Naive B cell (primary cell): ENCODE measurements at regions not wholly inside any gene's neighbourhood (a gene's known extent, or its start where the extent isn't known, plus 50 kb on each side); places are given as distances from the start of the nearest gene placed in this dataset.
"Not testable (repeated sequence)": the region's sequence is repeated elsewhere in the genome, so short reads cannot be mapped to it uniquely, and the experiment has no call there.

Experiments used
- ATAC-seq, 2 donors: fragments of 150-1000 bp; cut with Tn5 transposase; 2 replicates each; pipeline ENCODE4 v1.10.0; 2021; ENCODE audit warnings: low read depth in 2 of 2, mild to moderate bottlenecking in 2 of 2, moderate library complexity in 2 of 2
- DNase-seq: peaks from one replicate; pipeline ENCODE4 v3.0.0; 2022
- H3K27ac Mint-ChIP-seq, 6 donors: one replicate each; pipeline ENCODE4 v1.8.0; 2020 to 2022; ENCODE audit warnings: mild to moderate bottlenecking in 6 of 6, mixed read lengths in 6 of 6, moderate library complexity in 5 of 6, inconsistent platforms in 2 of 6
- H3K27me3 Mint-ChIP-seq, 3 donors: one replicate each; pipeline ENCODE4 v1.8.0; 2021 to 2022; ENCODE audit warnings: mixed read lengths in 3 of 3, mild to moderate bottlenecking in 1 of 3
- H3K36me3 Mint-ChIP-seq, 2 donors: one replicate each; pipeline ENCODE4 v1.8.0; 2020 to 2022; ENCODE audit warnings: mixed read lengths in 2 of 2, inconsistent platforms in 1 of 2, mild to moderate bottlenecking in 1 of 2
- H3K4me1 Mint-ChIP-seq, 3 donors: one replicate each; pipeline ENCODE4 v1.8.0; 2020 to 2022; ENCODE audit warnings: mixed read lengths in 3 of 3, inconsistent platforms in 1 of 3, mild to moderate bottlenecking in 1 of 3, moderate library complexity in 1 of 3
- H3K4me3 Mint-ChIP-seq, 8 donors: one replicate each; pipeline ENCODE4 v1.8.0; 2020 to 2022; ENCODE audit warnings: mild to moderate bottlenecking in 8 of 8, mixed read lengths in 8 of 8, moderate library complexity in 8 of 8, inconsistent platforms in 2 of 8
- H3K9me3 Mint-ChIP-seq, 7 donors: one replicate each; pipeline ENCODE4 v1.8.0; 2020 to 2022; ENCODE audit warnings: mixed read lengths in 7 of 7, mild to moderate bottlenecking in 5 of 7, inconsistent platforms in 2 of 7, moderate library complexity in 1 of 7

DNA sequence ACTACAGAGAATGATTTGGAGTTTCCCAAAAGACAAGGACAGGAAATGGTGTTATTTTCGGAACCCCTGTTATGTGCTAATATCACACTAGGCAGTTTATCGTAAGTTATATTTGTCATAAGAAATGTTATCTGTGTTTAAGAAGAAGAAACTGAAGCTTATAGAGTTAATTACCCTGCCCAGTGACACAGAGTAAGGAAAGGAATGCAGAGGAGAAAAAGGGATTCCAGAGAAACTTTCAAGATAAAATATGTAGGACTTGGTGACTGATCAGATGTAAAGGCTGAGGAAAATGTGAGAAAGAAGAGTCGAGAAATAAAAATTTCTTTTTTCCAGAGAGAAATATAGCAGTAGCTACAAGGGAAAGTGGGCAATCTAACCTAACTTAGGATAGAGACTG lies 63.5 kb upstream of the ZNF746 start:
- H3K27ac Mint-ChIP-seq = peak overlapping the region in 3 of 6 donors; percentile 5 to 75 (median 44)
- DNase-seq = no peak
- H3K4me3 Mint-ChIP-seq = no peak overlapping the region
- H3K4me1 Mint-ChIP-seq = peaks cover 3 to 14% (median 6%) of the 10 kb centered on the region in 3 donors
- peaks cover 0 to 11% (median 8%) of the 10 kb centered on the region in 7 donors for H3K9me3 Mint-ChIP-seq
- no peak for ATAC-seq
- H3K27me3 Mint-ChIP-seq = no peaks in the 10 kb centered on the region
- peaks cover 34 to 36% of the 10 kb centered on the region in 2 donors for H3K36me3 Mint-ChIP-seq

- Mint-ChIP-seq H3K36me3 (peaks cover 29 to 30% of the 10 kb centered on the region in 2 donors), H3K4me3 (no peak overlapping the region), H3K27me3 (no peaks in the 10 kb centered on the region), H3K27ac (no peak overlapping the region), H3K9me3 (peaks cover 0 to 9% (median 4%) of the 10 kb centered on the region in 7 donors), H3K4me1 (peaks cover 0 to 14% (median 3%) of the 10 kb centered on the region in 3 donors)
- DNase-seq (no peak), ATAC-seq (no peak)
Measured at GRCh38 chr7:149559711-149560110, 62.1 kb upstream of the ZNF746 start.

DNA sequence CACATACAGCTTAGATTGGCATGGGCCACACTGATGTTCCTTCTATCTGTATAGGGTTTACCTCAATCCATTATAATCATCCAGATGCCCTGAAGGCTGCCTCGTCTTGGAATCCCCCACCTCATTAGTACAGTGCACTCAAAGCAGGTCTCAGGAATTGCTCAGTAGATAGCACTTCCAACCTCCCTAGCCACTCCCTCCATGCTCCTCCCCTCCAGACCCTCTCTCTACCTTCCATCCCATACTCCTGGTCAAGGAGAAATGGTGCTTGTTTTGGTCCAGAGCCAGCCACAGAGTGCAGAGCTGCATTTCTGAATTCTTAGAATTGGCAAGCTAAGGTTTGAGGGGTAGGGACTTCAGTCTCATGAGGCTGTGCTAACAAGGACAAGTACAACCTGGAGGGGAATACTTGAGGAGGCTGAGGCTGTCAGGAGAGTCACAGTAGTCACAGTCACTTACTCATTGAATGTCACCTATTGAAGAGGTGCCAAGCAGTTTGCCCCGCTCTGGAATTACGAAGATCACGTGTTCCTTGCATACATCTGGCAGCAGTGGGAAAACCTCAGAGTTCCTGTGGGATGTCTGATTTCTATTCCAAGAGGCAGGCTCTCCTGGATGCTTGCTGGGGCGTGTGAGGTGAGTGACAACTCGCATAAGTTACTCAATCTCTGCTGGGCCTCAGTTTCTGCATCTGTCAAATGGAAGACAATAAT lies 60.7 kb upstream of the ZNF746 start:
- H3K4me3 Mint-ChIP-seq = no peak overlapping the region
- H3K27ac Mint-ChIP-seq = no peak overlapping the region
- peaks cover 17 to 20% of the 10 kb centered on the region in 2 donors for H3K36me3 Mint-ChIP-seq
- peaks cover 0 to 14% (median 5%) of the 10 kb centered on the region in 3 donors for H3K4me1 Mint-ChIP-seq
- no peak for ATAC-seq
- DNase-seq = no peak
- H3K9me3 Mint-ChIP-seq = peaks cover 0 to 3% (median 0%) of the 10 kb centered on the region in 7 donors
- no peaks in the 10 kb centered on the region for H3K27me3 Mint-ChIP-seq

GRCh38 chr7:149556525-149556924 lies 58.9 kb upstream of the ZNF746 start:
- H3K27me3 Mint-ChIP-seq, H3K9me3 Mint-ChIP-seq, H3K4me3 Mint-ChIP-seq, ATAC-seq, H3K27ac Mint-ChIP-seq, DNase-seq: not testable (repeated sequence)
- Mint-ChIP-seq H3K36me3 (peaks cover 29 to 31% of the 10 kb centered on the region in 2 donors), H3K4me1 (peaks cover 12 to 18% (median 13%) of the 10 kb centered on the region in 3 donors)

GRCh38 chr7:149554821-149555220 lies 57.2 kb upstream of the ZNF746 start:
- not testable (repeated sequence) for DNase-seq, H3K4me3 Mint-ChIP-seq, H3K27ac Mint-ChIP-seq, H3K27me3 Mint-ChIP-seq, ATAC-seq, H3K9me3 Mint-ChIP-seq
- Mint-ChIP-seq H3K4me1 (peaks cover 8 to 13% (median 8%) of the 10 kb centered on the region in 3 donors), H3K36me3 (peaks cover 29 to 38% of the 10 kb centered on the region in 2 donors)

DNA sequence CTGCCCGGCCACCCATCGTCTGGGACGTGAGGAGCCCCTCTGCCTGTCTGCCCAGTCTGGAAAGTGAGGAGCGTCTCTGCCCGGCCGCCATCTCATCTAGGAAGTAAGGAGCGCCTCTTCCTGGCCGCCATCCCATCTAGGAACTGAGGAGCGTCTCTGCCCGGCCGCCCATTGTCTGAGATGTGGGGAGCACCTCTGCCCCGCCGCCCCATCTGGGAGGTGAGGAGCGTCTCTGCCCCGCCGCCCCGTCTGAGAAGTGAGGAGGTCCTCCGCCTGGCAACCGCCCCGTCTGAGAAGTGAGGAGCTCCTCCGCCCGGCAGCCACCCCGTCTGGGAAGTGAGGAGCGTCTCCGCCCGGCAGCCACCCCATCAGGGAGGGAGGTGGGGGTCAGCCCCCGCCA lies 56.4 kb upstream of the ZNF746 start:
- ATAC-seq, H3K27ac Mint-ChIP-seq: not testable (repeated sequence)

GRCh38 chr7:149552799-149553198 lies 55.2 kb upstream of the ZNF746 start:
- no peak for ATAC-seq
- Mint-ChIP-seq H3K27ac (peak overlapping the region in 4 of 6 donors; percentile 8 to 90 (median 59)), H3K9me3 (peaks cover 0 to 2% (median 0%) of the 10 kb centered on the region in 7 donors), H3K4me3 (no peak overlapping the region), H3K4me1 (peaks cover 4 to 13% (median 8%) of the 10 kb centered on the region in 3 donors), H3K36me3 (peaks cover 43 to 53% of the 10 kb centered on the region in 2 donors), H3K27me3 (no peaks in the 10 kb centered on the region)
- DNase-seq = no peak

More for the DNA sequence above, 56.4 kb upstream of the ZNF746 start:
- not testable (repeated sequence) for DNase-seq, H3K4me3 Mint-ChIP-seq, H3K27me3 Mint-ChIP-seq, H3K9me3 Mint-ChIP-seq
- Mint-ChIP-seq H3K36me3 (peaks cover 35 to 45% of the 10 kb centered on the region in 2 donors), H3K4me1 (peaks cover 4 to 13% (median 8%) of the 10 kb centered on the region in 3 donors)
